Kidney (tissue), 13 donors: ENCODE measurements at regions not wholly inside any gene's neighbourhood (a gene's known extent, or its start where the extent isn't known, plus 50 kb on each side); places are given as distances from the start of the nearest gene placed in this dataset.

ENCODE experiments used
- DNase-seq, 5 donors: peaks; one replicate each; pipeline ENCODE4 v3.0.0-alpha.2; 2013 to 2020
- FAIRE-seq: peaks from 2 replicates; lab custom pipeline; 2012; peaks lifted over from hg19 to GRCh38; lab: Jason Lieb, UNC
- H3K27ac ChIP-seq, 2 donors: one replicate each; pipeline ENCODE4 v1.7.0; 2013; ENCODE audit warnings: low read depth in 2 of 2, low read length in 2 of 2, inconsistent platforms in 1 of 2
- H3K27me3 ChIP-seq: one replicate; pipeline ENCODE4 v1.7.1; 2013; ENCODE audit warnings: low read length, inconsistent platforms; ENCODE audit not compliant: control insufficient read depth, insufficient read depth
- H3K36me3 ChIP-seq, 3 donors: one replicate each; pipeline versions ENCODE4 v1.7.0 to v1.7.1; 2013; ENCODE audit warnings: low read length in 3 of 3, control low read depth in 1 of 3, inconsistent platforms in 1 of 3; ENCODE audit not compliant: insufficient read depth in 3 of 3, control insufficient read depth in 2 of 3
- H3K4me1 ChIP-seq, 3 donors: one replicate each; pipeline versions ENCODE4 v1.7.0 to v1.7.1; 2013; ENCODE audit warnings: low read length in 3 of 3, inconsistent platforms in 1 of 3, low read depth in 1 of 3; ENCODE audit not compliant: control insufficient read depth in 2 of 3, insufficient read depth in 2 of 3
- H3K4me3 ChIP-seq, 3 donors: one replicate each; pipeline versions ENCODE4 v1.7.0 to v1.8.1; 2013; ENCODE audit warnings: low read length in 3 of 3, control low read depth in 1 of 3, inconsistent platforms in 1 of 3
- H3K9ac ChIP-seq, 3 donors: one replicate each; pipeline versions ENCODE4 v1.7.0 to v1.7.1; 2013; ENCODE audit warnings: low read length in 3 of 3, control low read depth in 1 of 3, inconsistent platforms in 1 of 3
- H3K9me3 ChIP-seq, 3 donors: one replicate each; pipeline versions ENCODE4 v1.7.0 to v1.7.1; 2013; ENCODE audit warnings: low read length in 3 of 3, control low read depth in 1 of 3, inconsistent platforms in 1 of 3; ENCODE audit not compliant: control insufficient read depth in 2 of 3, insufficient read depth in 1 of 3
- CTCF ChIP-seq: IDR thresholded peaks from 3 replicates; pipeline ENCODE4 v1.5.1; 2012; ENCODE audit warnings: mild to moderate bottlenecking, moderate library complexity, borderline replicate concordance; ENCODE audit not compliant: insufficient read depth; ENCODE audit errors: extremely low read depth
- intact Hi-C: fragments of 100-400 bp; cut with DNase I; formaldehyde crosslinking; loops from one replicate; pipeline ENCODE4 v1.11.1; 2022
- donor health status: control.
- donor health status: control.
- donor health status: control.
- donor health status: control.
- donor health status: control.
- donor health status: DM: yes; HTN: yes; CAD: no.
- donor health status: Normal renal cell carcinoma (clear cell type).

- FAIRE-seq, result no peak
Observed at GRCh38 chr7:136807598-136807997, 60.9 kb upstream of the CHRM2 start.

GRCh38 chr7:136803028-136803427 lies 65.4 kb upstream of the CHRM2 start:
- Histone ChIP-seq H3K27me3 (no peaks in the 10 kb centered on the region), H3K9me3 (no peaks in the 10 kb centered on the region), H3K9ac (no peak overlapping the region), H3K27ac (no peak overlapping the region), H3K4me1 (no peaks in the 10 kb centered on the region), H3K36me3 (no peaks in the 10 kb centered on the region), H3K4me3 (no peak overlapping the region)
- no peak for TF ChIP-seq CTCF
- DNase-seq (no peak), FAIRE-seq (no peak)
- intact Hi-C loops, result no loop called here

More at GRCh38 chr7:136807598-136807997, 60.9 kb upstream of the CHRM2 start:
- H3K36me3 ChIP-seq, result no peaks in the 10 kb centered on the region
- no peaks in the 10 kb centered on the region for H3K9me3 ChIP-seq
- H3K9ac ChIP-seq, result no peak overlapping the region
- H3K27me3 ChIP-seq, result no peaks in the 10 kb centered on the region
- no peak overlapping the region for H3K27ac ChIP-seq
- no peaks in the 10 kb centered on the region for H3K4me1 ChIP-seq
- TF ChIP-seq CTCF, result no peak
- no peak for DNase-seq
- H3K4me3 ChIP-seq, result no peak overlapping the region
- intact Hi-C loops, result no loop called here

- H3K4me3 ChIP-seq, result no peak overlapping the region
- H3K27ac ChIP-seq, result no peak overlapping the region
- H3K4me1 ChIP-seq, result no peaks in the 10 kb centered on the region
- no peaks in the 10 kb centered on the region for H3K9me3 ChIP-seq
- no peak for TF ChIP-seq CTCF
- no peaks in the 10 kb centered on the region for H3K27me3 ChIP-seq
- intact Hi-C loops, result no loop called here
- no peak for DNase-seq
- FAIRE-seq, result no peak
- H3K9ac ChIP-seq, result no peak overlapping the region
- no peaks in the 10 kb centered on the region for H3K36me3 ChIP-seq
Observed at GRCh38 chr7:136783934-136784333, 84.5 kb upstream of the CHRM2 start.

GRCh38 chr7:136741941-136742340 lies 126.5 kb upstream of the CHRM2 start:
- intact Hi-C loops, result no loop called here
- Histone ChIP-seq H3K27ac (no peak overlapping the region), H3K4me1 (no peaks in the 10 kb centered on the region), H3K4me3 (no peak overlapping the region), H3K9me3 (peaks cover 0 to 3% (median 0%) of the 10 kb centered on the region in 3 donors), H3K9ac (no peak overlapping the region), H3K27me3 (no peaks in the 10 kb centered on the region), H3K36me3 (no peaks in the 10 kb centered on the region)
- TF ChIP-seq CTCF, result no peak
- no peak for FAIRE-seq
- DNase-seq, result no peak
